ENCODE measurements at regions not wholly inside any gene's neighbourhood (a gene's known extent, or its start where the extent isn't known, plus 50 kb on each side); places are given as distances from the start of the nearest gene placed in this dataset.

DNA sequence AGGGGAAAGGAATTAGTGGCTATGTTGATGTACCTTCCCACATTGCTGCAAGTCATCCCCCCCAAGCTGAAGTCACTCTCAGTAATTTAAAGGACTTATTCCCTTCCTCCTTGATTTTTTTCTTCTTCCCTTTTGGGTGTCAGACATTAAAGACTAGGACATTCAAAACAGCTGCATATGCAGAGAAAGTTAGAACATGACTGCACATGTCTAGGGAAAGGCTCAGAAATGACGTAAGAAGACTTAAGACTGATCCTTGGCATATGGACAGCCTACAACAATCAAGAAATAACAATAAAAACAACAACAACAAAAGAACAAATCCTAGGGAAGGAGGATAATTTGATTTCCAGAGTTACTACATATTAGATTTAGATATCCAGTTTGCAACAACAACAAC is 997.5 kb downstream of the TLE4 start:
- no peak for TF ChIP-seq RCOR1 (conservative IDR thresholded peaks at IDR 0.05; ENCODE audit: low read depth, low read length)
- TF ChIP-seq RAD21 (IDR thresholded peaks at IDR 0.05; ENCODE audit: insufficient read depth, low read depth, low read length) = no peak
- TF ChIP-seq, protein P1, sequence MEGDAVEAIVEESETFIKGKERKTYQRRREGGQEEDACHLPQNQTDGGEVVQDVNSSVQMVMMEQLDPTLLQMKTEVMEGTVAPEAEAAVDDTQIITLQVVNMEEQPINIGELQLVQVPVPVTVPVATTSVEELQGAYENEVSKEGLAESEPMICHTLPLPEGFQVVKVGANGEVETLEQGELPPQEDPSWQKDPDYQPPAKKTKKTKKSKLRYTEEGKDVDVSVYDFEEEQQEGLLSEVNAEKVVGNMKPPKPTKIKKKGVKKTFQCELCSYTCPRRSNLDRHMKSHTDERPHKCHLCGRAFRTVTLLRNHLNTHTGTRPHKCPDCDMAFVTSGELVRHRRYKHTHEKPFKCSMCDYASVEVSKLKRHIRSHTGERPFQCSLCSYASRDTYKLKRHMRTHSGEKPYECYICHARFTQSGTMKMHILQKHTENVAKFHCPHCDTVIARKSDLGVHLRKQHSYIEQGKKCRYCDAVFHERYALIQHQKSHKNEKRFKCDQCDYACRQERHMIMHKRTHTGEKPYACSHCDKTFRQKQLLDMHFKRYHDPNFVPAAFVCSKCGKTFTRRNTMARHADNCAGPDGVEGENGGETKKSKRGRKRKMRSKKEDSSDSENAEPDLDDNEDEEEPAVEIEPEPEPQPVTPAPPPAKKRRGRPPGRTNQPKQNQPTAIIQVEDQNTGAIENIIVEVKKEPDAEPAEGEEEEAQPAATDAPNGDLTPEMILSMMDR (IDR thresholded peaks at IDR 0.05 in 2 of 3, conservative IDR thresholded peaks at IDR 0.05 in 1 of 3; ENCODE audit: control insufficient read depth in 2 of 3, extremely low read depth in 1 of 3, insufficient read depth in 1 of 3, low read depth in 3 of 3, low read length in 3 of 3) = no peak
- TF ChIP-seq NR2C1 (IDR thresholded peaks at IDR 0.05) = no peak
- TF ChIP-seq, protein P2, sequence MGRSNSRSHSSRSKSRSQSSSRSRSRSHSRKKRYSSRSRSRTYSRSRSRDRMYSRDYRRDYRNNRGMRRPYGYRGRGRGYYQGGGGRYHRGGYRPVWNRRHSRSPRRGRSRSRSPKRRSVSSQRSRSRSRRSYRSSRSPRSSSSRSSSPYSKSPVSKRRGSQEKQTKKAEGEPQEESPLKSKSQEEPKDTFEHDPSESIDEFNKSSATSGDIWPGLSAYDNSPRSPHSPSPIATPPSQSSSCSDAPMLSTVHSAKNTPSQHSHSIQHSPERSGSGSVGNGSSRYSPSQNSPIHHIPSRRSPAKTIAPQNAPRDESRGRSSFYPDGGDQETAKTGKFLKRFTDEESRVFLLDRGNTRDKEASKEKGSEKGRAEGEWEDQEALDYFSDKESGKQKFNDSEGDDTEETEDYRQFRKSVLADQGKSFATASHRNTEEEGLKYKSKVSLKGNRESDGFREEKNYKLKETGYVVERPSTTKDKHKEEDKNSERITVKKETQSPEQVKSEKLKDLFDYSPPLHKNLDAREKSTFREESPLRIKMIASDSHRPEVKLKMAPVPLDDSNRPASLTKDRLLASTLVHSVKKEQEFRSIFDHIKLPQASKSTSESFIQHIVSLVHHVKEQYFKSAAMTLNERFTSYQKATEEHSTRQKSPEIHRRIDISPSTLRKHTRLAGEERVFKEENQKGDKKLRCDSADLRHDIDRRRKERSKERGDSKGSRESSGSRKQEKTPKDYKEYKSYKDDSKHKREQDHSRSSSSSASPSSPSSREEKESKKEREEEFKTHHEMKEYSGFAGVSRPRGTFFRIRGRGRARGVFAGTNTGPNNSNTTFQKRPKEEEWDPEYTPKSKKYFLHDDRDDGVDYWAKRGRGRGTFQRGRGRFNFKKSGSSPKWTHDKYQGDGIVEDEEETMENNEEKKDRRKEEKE (IDR thresholded peaks at IDR 0.05) = no peak
- TF ChIP-seq SMAD5 (IDR thresholded peaks at IDR 0.05; ENCODE audit: low read depth) = no peak
- TF ChIP-seq GABPA (IDR thresholded peaks at IDR 0.05; ENCODE audit: low read depth) = no peak

Measured in GM12878 (cell line).